SK-N-SH treated with all-trans-retinoic acid at 6 μM for 48 hours (cell line): ENCODE measurements at regions not wholly inside any gene's neighbourhood (a gene's known extent, or its start where the extent isn't known, plus 50 kb on each side); places are given as distances from the start of the nearest gene placed in this dataset.

Experiments used
- ATAC-seq: fragments of 200-7000 bp; cut with Tn5 transposase; 3 replicates; pipeline ENCODE4 v1.9.1; 2020; ENCODE audit warnings: mild to moderate bottlenecking, moderate library complexity
- ARNTL ChIP-seq: fragments of 450-650 bp; formaldehyde crosslinking; IDR thresholded peaks from 2 replicates; pipeline ENCODE4 v1.5.0; 2020; ENCODE audit warnings: low read depth, mild to moderate bottlenecking, moderate library complexity, borderline replicate concordance
- BACH2 ChIP-seq: fragments of 250-450 bp; sonication (Bioruptor Pico); IDR thresholded peaks from 2 replicates; pipeline ENCODE4 v1.9.0; 2021; ENCODE audit warnings: mild to moderate bottlenecking, borderline replicate concordance
- CREB5 ChIP-seq: fragments of 250-450 bp; sonication (Bioruptor Pico); IDR thresholded peaks from 2 replicates; pipeline ENCODE4 v1.5.1; 2020; ENCODE audit warnings: low read depth, mild to moderate bottlenecking, moderate library complexity
- CSDC2 ChIP-seq: fragments of 250-450 bp; sonication (Bioruptor Pico); IDR thresholded peaks from 2 replicates; pipeline ENCODE4 v1.5.0; 2020; ENCODE audit warnings: mild to moderate bottlenecking, moderate library complexity
- CSRNP3 ChIP-seq: fragments of 250-450 bp; sonication (Bioruptor Pico); IDR thresholded peaks from 2 replicates; pipeline ENCODE4 v1.5.1; 2021; ENCODE audit warnings: mild to moderate bottlenecking, moderate library complexity
- ISL1 ChIP-seq: fragments of 250-450 bp; sonication (Bioruptor Pico); IDR thresholded peaks from 2 replicates; pipeline ENCODE4 v2.1.2; 2022; ENCODE audit warnings: mild to moderate bottlenecking, moderate library complexity
- OSR1 ChIP-seq: fragments of 250-450 bp; sonication (Bioruptor Pico); IDR thresholded peaks from 2 replicates; pipeline ENCODE4 v1.8.0; 2022; ENCODE audit warnings: moderate library complexity, mild to moderate bottlenecking, inconsistent platforms
- PATZ1 ChIP-seq: fragments of 250-450 bp; sonication (Bioruptor Pico); IDR thresholded peaks from 2 replicates; pipeline ENCODE4 v1.8.0; 2020; ENCODE audit warnings: mild to moderate bottlenecking, moderate library complexity, borderline replicate concordance
- POU6F1 ChIP-seq: fragments of 250-450 bp; sonication (Bioruptor Pico); IDR thresholded peaks from 2 replicates; pipeline ENCODE4 v1.8.0; 2021; ENCODE audit warnings: low read depth, mild to moderate bottlenecking, moderate library complexity, borderline replicate concordance
- RARB ChIP-seq: fragments of 250-450 bp; sonication (Bioruptor Pico); IDR thresholded peaks from 2 replicates; pipeline ENCODE4 v1.8.0; 2021; ENCODE audit warnings: mild to moderate bottlenecking, moderate library complexity
- SNAI2 ChIP-seq: fragments of 250-450 bp; sonication (Bioruptor Pico); IDR thresholded peaks from 2 replicates; pipeline ENCODE4 v1.5.0; 2020; ENCODE audit warnings: mild to moderate bottlenecking, moderate library complexity
- TCF4 ChIP-seq: fragments of 250-450 bp; sonication (Bioruptor Pico); IDR thresholded peaks from 2 replicates; pipeline ENCODE4 v1.8.0; 2021; ENCODE audit warnings: mild to moderate bottlenecking, moderate library complexity, borderline replicate concordance
- TOX ChIP-seq: fragments of 250-450 bp; sonication (Bioruptor Pico); IDR thresholded peaks from 2 replicates; pipeline ENCODE4 v1.8.0; 2021; ENCODE audit warnings: mild to moderate bottlenecking, moderate library complexity, borderline replicate concordance
- TSHZ2 ChIP-seq: fragments of 250-450 bp; sonication (Bioruptor Pico); IDR thresholded peaks from 2 replicates; pipeline ENCODE4 v1.5.0; 2020; ENCODE audit warnings: mild to moderate bottlenecking, moderate library complexity
- ZC3H10 ChIP-seq: fragments of 250-450 bp; sonication (Bioruptor Pico); IDR thresholded peaks from 2 replicates; pipeline ENCODE4 v1.5.1; 2021; ENCODE audit warnings: mild to moderate bottlenecking, moderate library complexity
- ZFP3 ChIP-seq: fragments of 250-450 bp; sonication (Bioruptor Pico); IDR thresholded peaks from 2 replicates; pipeline ENCODE4 v1.5.0; 2020; ENCODE audit warnings: mild to moderate bottlenecking, moderate library complexity
- ZFP30 ChIP-seq: fragments of 450-650 bp; formaldehyde crosslinking; IDR thresholded peaks from 2 replicates; pipeline ENCODE4 v1.5.0; 2022; ENCODE audit warnings: mild to moderate bottlenecking, moderate library complexity
- ZNF565 ChIP-seq: fragments of 450-650 bp; formaldehyde crosslinking; conservative IDR thresholded peaks from 2 replicates; pipeline ENCODE4 v1.5.0; 2020; ENCODE audit warnings: low read depth, mild to moderate bottlenecking, moderate library complexity
- ZNF70 ChIP-seq: fragments of 450-650 bp; formaldehyde crosslinking; IDR thresholded peaks from 2 replicates; pipeline ENCODE4 v1.5.0; 2020; ENCODE audit warnings: mild to moderate bottlenecking, moderate library complexity

GRCh38 chr1:67522793-67523192, 92.6 kb upstream of the SERBP1 start:
- no peak for ATAC-seq
- no peak for TF ChIP-seq ZNF70
- TF ChIP-seq ZFP30 (CRISPR knock-in tag): no peak
- TF ChIP-seq CREB5 (CRISPR knock-in tag): no peak
- no peak for TF ChIP-seq OSR1
- no peak for TF ChIP-seq TSHZ2
- TF ChIP-seq ZFP3 (CRISPR knock-in tag): no peak
- TF ChIP-seq BACH2 (CRISPR knock-in tag): no peak
- TF ChIP-seq POU6F1 (CRISPR knock-in tag): no peak
- TF ChIP-seq CSDC2 (CRISPR knock-in tag): no peak
- TF ChIP-seq SNAI2: no peak
- TF ChIP-seq CSRNP3 (CRISPR knock-in tag): no peak

- ATAC-seq: no peak
- no peak for TF ChIP-seq ZNF565 (CRISPR knock-in tag)
Observed at GRCh38 chr1:67524143-67525052, 94.2 kb upstream of the SERBP1 start.

GRCh38 chr1:67525053-67525760, 95.0 kb upstream of the SERBP1 start:
- no peak for ATAC-seq

GRCh38 chr1:67528141-67528540, 97.9 kb upstream of the SERBP1 start:
- no peak for TF ChIP-seq CREB5 (CRISPR knock-in tag)
- no peak for TF ChIP-seq RARB
- TF ChIP-seq TCF4 (CRISPR knock-in tag): no peak
- no peak for TF ChIP-seq ARNTL
- no peak for TF ChIP-seq PATZ1 (CRISPR knock-in tag)
- TF ChIP-seq POU6F1 (CRISPR knock-in tag): no peak
- TF ChIP-seq ZC3H10 (CRISPR knock-in tag): no peak
- no peak for TF ChIP-seq TSHZ2
- no peak for TF ChIP-seq ISL1 (CRISPR knock-in tag)
- ATAC-seq: no peak

More at GRCh38 chr1:67525053-67525760, 95.0 kb upstream of the SERBP1 start:
- TF ChIP-seq TOX (CRISPR knock-in tag) (no peak), ZFP3 (CRISPR knock-in tag) (no peak)
